GM12878 (cell line): ENCODE measurements at regions not wholly inside any gene's neighbourhood (a gene's known extent, or its start where the extent isn't known, plus 50 kb on each side); places are given as distances from the start of the nearest gene placed in this dataset.

Experiments
- ATAC-seq: fragments of 200-7000 bp; cut with Tn5 transposase; 3 replicates; pipeline ENCODE4 v1.9.1; 2020; ENCODE audit warnings: mild to moderate bottlenecking, moderate library complexity
- BruUV-seq: library from RNA; stranded (reverse); fragments of 400-500 nt; replicated peaks from 2 replicates; lab custom pipeline; 2021; lab: Mats Ljungman, UMichigan
- CTCF ChIA-PET: fragments of 300-600 bp; sonication (Branson Sonifier 250); formaldehyde crosslinking; extraction: SDS; loops from one replicate; lab custom pipeline; 2021; ENCODE audit warnings: inconsistent platforms; lab: Yijun Ruan, JAX
- POLR2A ChIA-PET: fragments of 350-600 bp; formaldehyde crosslinking; extraction: SDS; loops from one replicate; lab custom pipeline; 2021; ENCODE audit warnings: inconsistent platforms; lab: Charles Lee
- RAD21 ChIA-PET: fragments of 300-600 bp; sonication (Branson Sonifier 250); formaldehyde crosslinking; loops from one replicate; lab custom pipeline; 2023; ENCODE audit warnings: antibody characterized with exemption; ENCODE audit not compliant: unreplicated experiment; lab: Charles Lee
- SMC1A ChIA-PET: fragments of 300-600 bp; sonication (Branson Sonifier 250); formaldehyde crosslinking; loops from one replicate; lab custom pipeline; 2023; ENCODE audit not compliant: unreplicated experiment, uncharacterized antibody; lab: Charles Lee
- DNase-seq: peaks from one replicate; pipeline ENCODE4 v3.0.0-alpha.2; 2011; ENCODE audit warnings: low read depth, low spot score
- FAIRE-seq: peaks from 3 replicates; lab custom pipeline; 2011; peaks lifted over from hg19 to GRCh38; lab: Jason Lieb, UNC
- H2AFZ ChIP-seq: 2 replicates; pipeline ENCODE4 v1.6.0; 2011; ENCODE audit warnings: low read depth, low read length, control low read depth; ENCODE audit not compliant: control insufficient read depth
- H3K27ac ChIP-seq: 2 replicates; pipeline ENCODE4 v1.5.1; 2011; ENCODE audit warnings: control low read depth; ENCODE audit not compliant: control insufficient read depth, insufficient read depth
- H3K27me3 ChIP-seq, 2 experiments: replicated peaks in 1 of 2; 2 replicates each; pipeline versions ENCODE4 v1.6.0 to v1.6.1; 2011; ENCODE audit warnings: low read length in 1 of 2; ENCODE audit not compliant: control insufficient read depth in 2 of 2, insufficient read depth in 2 of 2
- H3K36me3 ChIP-seq, 2 experiments: 2 replicates each; pipeline ENCODE4 v1.5.1; 2011; ENCODE audit warnings: low read length in 1 of 2; ENCODE audit not compliant: control insufficient read depth in 2 of 2, insufficient read depth in 2 of 2
- H3K4me1 ChIP-seq: 2 replicates; pipeline ENCODE4 v1.6.1; 2011; ENCODE audit warnings: mild to moderate bottlenecking, low read length, moderate library complexity, mixed read lengths; ENCODE audit not compliant: control insufficient read depth, insufficient read depth
- H3K4me2 ChIP-seq: 2 replicates; pipeline ENCODE4 v1.6.0; 2011; ENCODE audit warnings: control low read depth; ENCODE audit not compliant: control insufficient read depth, insufficient read depth
- H3K4me3 ChIP-seq: fragments of 200-600 bp; sonication (generic); 2 replicates; pipeline ENCODE4 v1.5.1; 2016
- H3K79me2 ChIP-seq: 2 replicates; pipeline ENCODE4 v1.6.0; 2011; ENCODE audit warnings: low read length; ENCODE audit not compliant: control insufficient read depth, insufficient read depth
- H3K9ac ChIP-seq: 2 replicates; pipeline ENCODE4 v1.8.0; 2011; ENCODE audit warnings: low read length, control low read depth, mixed read lengths; ENCODE audit not compliant: control insufficient read depth, insufficient read depth
- H3K9me3 ChIP-seq: replicated peaks from 3 replicates; pipeline ENCODE4 v1.5.1; 2011; ENCODE audit warnings: mild to moderate bottlenecking, low read length; ENCODE audit not compliant: control insufficient read depth, insufficient read depth
- H4K20me1 ChIP-seq: 2 replicates; pipeline ENCODE4 v1.6.0; 2011; ENCODE audit not compliant: control insufficient read depth, insufficient read depth
- CBFB ChIP-seq: IDR thresholded peaks from 2 replicates; pipeline ENCODE4 v1.6.1; 2016; ENCODE audit warnings: antibody characterized with exemption, low read depth
- RBBP5 ChIP-seq: fragments of 200-600 bp; sonication (generic); conservative IDR thresholded peaks from 2 replicates; pipeline ENCODE4 v1.6.1; 2016
- RCOR1 ChIP-seq: conservative IDR thresholded peaks from 2 replicates; pipeline ENCODE4 v1.6.1; 2012; ENCODE audit warnings: low read depth, low read length, improper control_type of control experiment
- SMAD5 ChIP-seq: IDR thresholded peaks from 2 replicates; pipeline ENCODE4 v1.6.1; 2016; ENCODE audit warnings: antibody characterized with exemption, low read depth
- TAF1 ChIP-seq: IDR thresholded peaks from 2 replicates; pipeline ENCODE4 v1.6.1; 2011; ENCODE audit warnings: mild to moderate bottlenecking, low read depth, low read length, borderline replicate concordance
- ZBTB4 ChIP-seq: fragments of 450-650 bp; formaldehyde crosslinking; IDR thresholded peaks from 2 replicates; pipeline ENCODE4 v1.4.0; 2022; ENCODE audit warnings: mild to moderate bottlenecking, moderate library complexity
- WGBS: methylation state at CpG from one replicate; pipeline ENCODE4 v1.1.6; 2016; ENCODE audit warnings: low lambda C conversion rate; ENCODE audit not compliant: insufficient replicate concordance, insufficient coverage; ENCODE audit errors: missing lambda C conversion rate; 5-methylcytosine and 5-hydroxymethylcytosine counted together
- in situ Hi-C: fragments of 300-500 bp; cut with MboI; formaldehyde crosslinking; loops from 9 replicates; pipeline ENCODE4 v1.14.3; 2018; ENCODE audit warnings: mixed read lengths
- intact Hi-C: fragments of 100-400 bp; cut with micrococcal nuclease; formaldehyde crosslinking; loops from one replicate; pipeline ENCODE4 v1.14.2; 2022; ENCODE audit not compliant: unreplicated experiment
- TF ChIP-seq, protein P1 (sequence below): fragments of 450-650 bp; IDR thresholded peaks from 2 replicates; pipeline ENCODE4 v1.6.1; 2018; ENCODE audit warnings: borderline replicate concordance, mild to moderate bottlenecking; ENCODE audit not compliant: partially characterized antibody

GRCh38 chr9:103242486-103242885 is 247.4 kb downstream of the CYLC2 start:
- POLR2A ChIA-PET, result no interaction called here
- no peaks in the 10 kb centered on the region for H3K4me1 ChIP-seq
- H3K9me3 ChIP-seq, result no peaks in the 10 kb centered on the region
- TF ChIP-seq TAF1, result no peak
- TF ChIP-seq, protein P1, sequence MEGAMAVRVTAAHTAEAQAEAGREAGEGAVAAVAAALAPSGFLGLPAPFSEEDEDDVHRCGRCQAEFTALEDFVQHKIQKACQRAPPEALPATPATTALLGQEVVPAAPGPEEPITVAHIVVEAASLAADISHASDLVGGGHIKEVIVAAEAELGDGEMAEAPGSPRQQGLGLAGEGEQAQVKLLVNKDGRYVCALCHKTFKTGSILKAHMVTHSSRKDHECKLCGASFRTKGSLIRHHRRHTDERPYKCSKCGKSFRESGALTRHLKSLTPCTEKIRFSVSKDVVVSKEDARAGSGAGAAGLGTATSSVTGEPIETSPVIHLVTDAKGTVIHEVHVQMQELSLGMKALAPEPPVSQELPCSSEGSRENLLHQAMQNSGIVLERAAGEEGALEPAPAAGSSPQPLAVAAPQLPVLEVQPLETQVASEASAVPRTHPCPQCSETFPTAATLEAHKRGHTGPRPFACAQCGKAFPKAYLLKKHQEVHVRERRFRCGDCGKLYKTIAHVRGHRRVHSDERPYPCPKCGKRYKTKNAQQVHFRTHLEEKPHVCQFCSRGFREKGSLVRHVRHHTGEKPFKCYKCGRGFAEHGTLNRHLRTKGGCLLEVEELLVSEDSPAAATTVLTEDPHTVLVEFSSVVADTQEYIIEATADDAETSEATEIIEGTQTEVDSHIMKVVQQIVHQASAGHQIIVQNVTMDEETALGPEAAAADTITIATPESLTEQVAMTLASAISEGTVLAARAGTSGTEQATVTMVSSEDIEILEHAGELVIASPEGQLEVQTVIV, result no peak
- no peak for TF ChIP-seq ZBTB4 (CRISPR knock-in tag)
- TF ChIP-seq RCOR1, result no peak
- TF ChIP-seq SMAD5, result no peak
- no peak for TF ChIP-seq RBBP5
- no peak for TF ChIP-seq CBFB
- TF ChIP-seq, all 136 proteins: peak for 0
- Histone ChIP-seq H3K27ac (no peak overlapping the region), H3K4me3 (no peak overlapping the region), H3K36me3 (no peaks in the 10 kb centered on the region), H3K4me2 (no peak overlapping the region), H4K20me1 (no peaks in the 10 kb centered on the region), H3K79me2 (no peaks in the 10 kb centered on the region), H3K27me3 (no peaks in the 10 kb centered on the region), H2AFZ (no peak overlapping the region), H3K9ac (no peak overlapping the region)
- CTCF ChIA-PET, result no interaction called here
- WGBS, result 66% methylated on average over 2 of the region's 2 CpGs
- FAIRE-seq (no peak), ATAC-seq (no peak), DNase-seq (no peak)
- BruUV-seq, result no TSS peak
- RAD21 ChIA-PET, result no interaction called here
- SMC1A ChIA-PET, result no interaction called here
- intact Hi-C loops, result no loop called here
- in situ Hi-C loops, result no loop called here
